DMS79 (cell line): ENCODE measurements at regions not wholly inside any gene's neighbourhood (a gene's known extent, or its start where the extent isn't known, plus 50 kb on each side); places are given as distances from the start of the nearest gene placed in this dataset.

Experiments
- DNase-seq: peaks from one replicate; lab custom pipeline; 2025; lab: John Stamatoyannopoulos, UW

- no peak for DNase-seq
These were observed 53.2 kb upstream of the C1orf87 start for GRCh38 chr1:60126723-60127122.
